HG03565 (cell line): ENCODE measurements at regions not wholly inside any gene's neighbourhood (a gene's known extent, or its start where the extent isn't known, plus 50 kb on each side); places are given as distances from the start of the nearest gene placed in this dataset.

Experiments
- ATAC-seq: cut with Tn5 transposase; IDR thresholded peaks from one replicate; pipeline ENCODE4 v1.9.1; 2021; ENCODE audit warnings: mild to moderate bottlenecking, moderate library complexity; ENCODE audit not compliant: unreplicated experiment

GRCh38 chr2:146038014-146038413, 1518.1 kb upstream of the ZEB2 start:
- ATAC-seq: no peak

GRCh38 chr2:146037334-146037870, 1517.5 kb upstream of the ZEB2 start:
- no peak for ATAC-seq

- ATAC-seq: no peak
Observed at GRCh38 chr2:146031158-146031557, 1511.2 kb upstream of the ZEB2 start.

- no peak for ATAC-seq
Observed at GRCh38 chr2:146027156-146027555, 1507.2 kb upstream of the ZEB2 start.

- no peak for ATAC-seq
Observed at GRCh38 chr2:146025519-146025918, 1505.6 kb upstream of the ZEB2 start.

GRCh38 chr2:146024212-146024743, 1504.4 kb upstream of the ZEB2 start:
- ATAC-seq: no peak

- no peak for ATAC-seq
Observed at GRCh38 chr2:146004462-146004861, 1484.5 kb upstream of the ZEB2 start.

GRCh38 chr2:146003337-146003736, 1483.4 kb upstream of the ZEB2 start:
- no peak for ATAC-seq

GRCh38 chr2:145994910-145995309, 1475.0 kb upstream of the ZEB2 start:
- ATAC-seq: no peak

GRCh38 chr2:145992572-145992971, 1472.7 kb upstream of the ZEB2 start:
- ATAC-seq: no peak

- no peak for ATAC-seq
Observed at GRCh38 chr2:145987793-145988192, 1467.9 kb upstream of the ZEB2 start.

- no peak for ATAC-seq
Observed at GRCh38 chr2:145985517-145985916, 1465.6 kb upstream of the ZEB2 start.

- no peak for ATAC-seq
Observed at GRCh38 chr2:145984580-145984979, 1464.7 kb upstream of the ZEB2 start.

- no peak for ATAC-seq
Observed at GRCh38 chr2:145980318-145980717, 1460.4 kb upstream of the ZEB2 start.

- ATAC-seq: no peak
Observed at GRCh38 chr2:145975406-145975805, 1455.5 kb upstream of the ZEB2 start.

- no peak for ATAC-seq
Observed at GRCh38 chr2:145961846-145962245, 1441.9 kb upstream of the ZEB2 start.

GRCh38 chr2:145960479-145961163, 1440.7 kb upstream of the ZEB2 start:
- no peak for ATAC-seq

- no peak for ATAC-seq
Observed at GRCh38 chr2:145958611-145959010, 1438.7 kb upstream of the ZEB2 start.

GRCh38 chr2:145957929-145958328, 1438.0 kb upstream of the ZEB2 start:
- ATAC-seq: peak; percentile 78

- ATAC-seq: no peak
Observed at GRCh38 chr2:145939949-145940348, 1420.0 kb upstream of the ZEB2 start.

- ATAC-seq: no peak
Observed at GRCh38 chr2:145935016-145935415, 1415.1 kb upstream of the ZEB2 start.

GRCh38 chr2:145931781-145932395, 1412.0 kb upstream of the ZEB2 start:
- no peak for ATAC-seq
